ENCODE measurements at regions not wholly inside any gene's neighbourhood (a gene's known extent, or its start where the extent isn't known, plus 50 kb on each side); places are given as distances from the start of the nearest gene placed in this dataset.

- intact Hi-C loops (cut with DNase I) = loop anchor here in 1 of 10 donors (10.0 kb wide), 1 partner anchor 105 kb away; no protein-coding TSS in a partner anchor
Observed at GRCh38 chr13:39910041-39910440, 254.6 kb downstream of the COG6 start.

GRCh38 chr13:39910833-39911232, 255.4 kb downstream of the COG6 start:
- intact Hi-C loops (cut with DNase I) = loop anchor here in 1 of 10 donors (10.0 kb wide), 1 partner anchor 106 kb away; no protein-coding TSS in a partner anchor
- peak in 1 of 2 donors; percentile 21 for DNase-seq

More at GRCh38 chr13:39910041-39910440, 254.6 kb downstream of the COG6 start:
- WGBS, 2 donors = 52 to 64% methylated on average over 1 of the region's 1 CpG
- H3K4me1 ChIP-seq = peaks cover 0 to 25% (median 8%) of the 10 kb centered on the region in 9 donors
- H3K27ac ChIP-seq = no peak overlapping the region
- no peaks in the 10 kb centered on the region for H3K36me3 ChIP-seq
- H3K4me3 ChIP-seq = no peak overlapping the region
- DNase-seq (no peak), ATAC-seq (no peak)
- no peaks in the 10 kb centered on the region for H3K9me3 ChIP-seq
- TF ChIP-seq CTCF (IDR thresholded peaks at IDR 0.05) = no peak
- H3K27me3 ChIP-seq = no peaks in the 10 kb centered on the region

GRCh38 chr13:39913339-39913738, 257.9 kb downstream of the COG6 start:
- Histone ChIP-seq H3K9me3 (no peaks in the 10 kb centered on the region), H3K4me1 (peaks cover 0 to 25% (median 8%) of the 10 kb centered on the region in 9 donors), H3K27ac (no peak overlapping the region), H3K4me3 (no peak overlapping the region), H3K36me3 (no peaks in the 10 kb centered on the region), H3K27me3 (no peaks in the 10 kb centered on the region)
- TF ChIP-seq CTCF (IDR thresholded peaks at IDR 0.05) = no peak
- 90 to 98% methylated on average over 4 of the region's 4 CpGs for WGBS, 2 donors
- no peak for ATAC-seq
- intact Hi-C loops (cut with DNase I) = loop anchor here in 1 of 10 donors (10.0 kb wide), 1 partner anchor 109 kb away; no protein-coding TSS in a partner anchor
- no peak for DNase-seq

More at GRCh38 chr13:39910833-39911232, 255.4 kb downstream of the COG6 start:
- H3K27ac ChIP-seq = no peak overlapping the region
- H3K27me3 ChIP-seq = no peaks in the 10 kb centered on the region
- no peaks in the 10 kb centered on the region for H3K9me3 ChIP-seq
- H3K36me3 ChIP-seq = no peaks in the 10 kb centered on the region
- H3K4me1 ChIP-seq = peaks cover 0 to 25% (median 8%) of the 10 kb centered on the region in 9 donors
- TF ChIP-seq CTCF (IDR thresholded peaks at IDR 0.05) = no peak
- peak in 6 of 8 donors; percentile 38 to 68 (median 49) for ATAC-seq
- no peak overlapping the region for H3K4me3 ChIP-seq

- Histone ChIP-seq H3K36me3 (no peaks in the 10 kb centered on the region), H3K27me3 (no peaks in the 10 kb centered on the region), H3K27ac (peak overlapping the region in 4 of 10 donors; percentile 1 to 30 (median 6)), H3K4me3 (no peak overlapping the region), H3K4me1 (peaks cover 0 to 25% (median 8%) of the 10 kb centered on the region in 9 donors), H3K9me3 (no peaks in the 10 kb centered on the region)
- DNase-seq (no peak), ATAC-seq (peak in 7 of 8 donors; percentile 62 to 96 (median 91))
- WGBS, 2 donors = 43 to 55% methylated on average over 2 of the region's 2 CpGs
- TF ChIP-seq CTCF (IDR thresholded peaks at IDR 0.05) = no peak
- intact Hi-C loops (cut with DNase I) = loop anchor here in 1 of 10 donors (10.0 kb wide), 1 partner anchor 109 kb away; no protein-coding TSS in a partner anchor
Observed at GRCh38 chr13:39913928-39914327, 258.5 kb downstream of the COG6 start.

Data from heart right ventricle (tissue), 16 donors.